GM21723 (cell line): ENCODE measurements at regions not wholly inside any gene's neighbourhood (a gene's known extent, or its start where the extent isn't known, plus 50 kb on each side); places are given as distances from the start of the nearest gene placed in this dataset.

Experiments used
- ATAC-seq: cut with Tn5 transposase; IDR thresholded peaks from one replicate; pipeline ENCODE4 v1.9.1; 2021; ENCODE audit warnings: mild to moderate bottlenecking, moderate library complexity; ENCODE audit not compliant: unreplicated experiment

- ATAC-seq = no peak
These were observed 165.8 kb downstream of the INHBA start for GRCh38 chr7:41536873-41537665.

GRCh38 chr7:41536122-41536872, 166.6 kb downstream of the INHBA start:
- ATAC-seq = no peak

DNA sequence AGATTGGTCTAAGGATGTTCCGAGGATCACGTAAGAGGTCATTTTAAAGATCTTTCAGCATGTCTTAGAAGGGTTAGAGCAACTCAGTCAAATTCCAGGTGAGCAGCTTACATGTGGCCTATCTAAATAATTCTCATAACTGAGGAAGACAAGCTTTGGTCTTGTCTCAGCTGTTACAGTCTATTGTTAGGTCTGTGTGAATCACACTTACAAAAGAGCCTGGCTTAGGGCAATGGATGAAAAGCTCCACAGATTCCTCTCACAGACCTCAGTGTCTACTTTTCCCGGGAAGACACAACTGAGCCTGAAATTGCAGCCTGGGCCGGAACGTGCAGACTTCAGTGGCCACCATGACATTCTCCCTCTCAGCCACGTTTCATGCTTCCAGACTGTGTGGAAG, 173.1 kb downstream of the INHBA start:
- ATAC-seq = no peak

GRCh38 chr7:41524876-41525275, 178.0 kb downstream of the INHBA start:
- no peak for ATAC-seq

DNA sequence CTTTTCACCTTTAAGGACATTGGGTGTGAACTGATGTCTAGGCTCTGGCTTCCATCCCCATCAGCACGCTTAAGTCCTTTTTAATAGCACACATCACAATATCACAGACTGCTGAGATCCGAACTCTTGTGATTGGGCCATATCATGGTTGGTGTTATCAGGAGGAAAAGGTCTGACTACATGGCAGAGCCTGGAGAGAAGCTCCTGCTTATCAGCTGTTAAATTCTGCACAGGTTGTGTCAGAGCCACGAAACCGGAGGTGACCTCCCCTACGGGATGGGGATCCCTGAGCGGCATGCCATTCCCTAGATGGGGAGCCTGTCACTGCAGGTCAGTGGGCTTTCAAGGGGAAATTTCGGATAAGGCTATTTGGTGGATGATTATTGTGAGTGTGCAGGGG, 182.4 kb downstream of the INHBA start:
- ATAC-seq = no peak

DNA sequence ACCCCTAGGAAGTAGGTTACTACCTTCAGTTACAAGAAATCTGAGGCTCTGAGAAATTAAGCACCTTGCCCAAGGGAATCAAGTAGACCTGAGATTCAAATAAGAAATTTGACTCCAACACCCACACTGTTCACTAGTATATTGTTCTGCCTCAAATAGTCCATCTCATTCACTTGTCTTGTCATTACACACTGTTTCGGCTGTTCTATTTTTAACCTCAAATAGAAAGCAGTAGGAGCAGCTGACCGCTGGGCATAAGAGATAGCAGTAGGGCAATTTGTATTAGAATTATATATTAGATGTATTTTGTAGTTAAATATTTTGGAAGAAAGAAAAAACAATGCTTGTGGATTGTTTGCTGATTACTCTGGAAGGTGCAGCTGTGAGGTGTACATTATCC, 185.1 kb downstream of the INHBA start:
- no peak for ATAC-seq

DNA sequence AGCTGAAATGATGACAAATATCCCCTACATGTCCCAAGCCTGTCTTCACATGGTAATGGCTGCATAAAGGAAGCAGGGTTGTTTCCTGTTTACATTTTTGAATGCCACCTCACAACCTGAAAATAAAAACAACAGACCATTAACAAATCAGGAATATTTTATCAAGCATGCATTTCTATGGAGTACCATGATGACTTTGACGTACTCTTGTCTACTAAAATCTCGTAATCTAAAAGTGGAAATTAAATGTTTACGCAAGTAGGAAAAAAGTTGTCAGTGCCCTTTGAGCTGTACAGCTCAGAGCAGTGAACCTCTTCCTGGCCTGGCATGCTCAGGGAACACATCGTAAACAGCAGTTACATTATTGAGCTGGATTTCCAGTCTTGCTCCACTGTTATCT, 194.1 kb downstream of the INHBA start:
- no peak for ATAC-seq

DNA sequence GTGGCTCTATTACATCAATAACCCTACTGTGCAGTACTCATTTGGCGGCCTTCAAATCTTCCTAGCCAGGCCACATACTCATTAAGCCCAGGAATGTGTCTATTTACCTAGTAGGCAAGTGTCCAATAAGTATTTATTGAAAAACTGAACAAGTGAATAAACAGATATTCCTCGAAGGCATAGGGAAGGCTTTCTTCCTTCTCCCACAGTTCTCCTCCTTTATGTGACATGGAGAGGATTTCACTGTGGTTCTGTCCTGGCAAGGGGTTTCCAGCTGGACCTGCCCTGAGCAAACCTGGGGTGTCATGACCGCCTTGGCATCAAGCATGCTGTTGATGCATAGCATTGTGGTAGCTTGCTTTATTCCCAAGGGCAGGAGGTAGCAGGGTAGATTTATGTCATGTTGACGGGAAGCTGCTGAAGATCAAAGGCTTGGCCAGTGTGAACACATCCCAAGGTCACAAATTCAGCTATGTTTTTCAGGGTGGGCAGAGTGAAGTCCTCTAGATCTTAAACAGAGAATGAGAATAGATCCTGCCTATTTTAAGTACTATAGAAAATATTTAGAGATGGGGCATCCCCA, 195.1 kb downstream of the INHBA start:
- ATAC-seq = no peak

- no peak for ATAC-seq
These were observed 198.5 kb downstream of the INHBA start for GRCh38 chr7:41504214-41504980.

- ATAC-seq = no peak
These were observed 199.5 kb downstream of the INHBA start for GRCh38 chr7:41503438-41503837.

DNA sequence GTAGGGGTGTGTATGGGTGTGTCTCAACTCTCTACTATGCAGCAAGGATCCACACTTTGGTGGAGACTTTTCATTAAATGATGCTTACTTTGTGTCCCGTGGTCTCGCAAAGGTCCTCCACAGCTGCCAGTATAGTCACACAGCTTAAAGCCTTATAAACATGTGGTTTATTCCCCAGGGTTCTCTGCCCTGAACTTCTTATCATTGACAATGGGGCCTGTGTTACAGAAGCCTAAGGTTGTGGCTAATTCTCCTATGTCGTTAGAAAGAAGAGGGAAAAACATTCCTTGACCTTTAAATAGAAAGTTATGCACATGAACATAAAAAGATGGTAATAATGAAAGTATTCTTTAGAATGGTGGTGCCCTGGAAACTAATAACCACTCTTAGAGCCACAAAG, 201.4 kb downstream of the INHBA start:
- ATAC-seq = no peak

- ATAC-seq = no peak
These were observed 201.9 kb downstream of the INHBA start for GRCh38 chr7:41501006-41501405.

DNA sequence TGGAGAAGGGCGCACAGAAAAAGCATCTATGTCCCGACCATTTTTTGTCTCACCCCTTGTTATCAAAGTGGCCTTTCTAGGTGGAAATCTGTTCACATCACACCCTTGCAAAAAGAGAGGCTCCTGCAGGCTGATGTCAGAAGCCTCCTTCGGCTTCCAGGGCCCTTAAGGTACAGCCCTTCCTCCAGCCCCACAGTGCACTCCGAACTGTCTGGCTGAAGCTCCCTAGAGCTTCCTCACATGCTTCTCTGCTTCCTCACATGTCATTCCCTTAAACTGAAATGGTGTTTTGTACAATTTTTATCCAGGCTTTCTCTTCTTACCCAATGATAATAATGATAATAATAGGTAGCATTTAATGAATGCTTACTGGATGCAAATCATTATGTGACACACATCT, 210.3 kb downstream of the INHBA start:
- ATAC-seq = no peak

DNA sequence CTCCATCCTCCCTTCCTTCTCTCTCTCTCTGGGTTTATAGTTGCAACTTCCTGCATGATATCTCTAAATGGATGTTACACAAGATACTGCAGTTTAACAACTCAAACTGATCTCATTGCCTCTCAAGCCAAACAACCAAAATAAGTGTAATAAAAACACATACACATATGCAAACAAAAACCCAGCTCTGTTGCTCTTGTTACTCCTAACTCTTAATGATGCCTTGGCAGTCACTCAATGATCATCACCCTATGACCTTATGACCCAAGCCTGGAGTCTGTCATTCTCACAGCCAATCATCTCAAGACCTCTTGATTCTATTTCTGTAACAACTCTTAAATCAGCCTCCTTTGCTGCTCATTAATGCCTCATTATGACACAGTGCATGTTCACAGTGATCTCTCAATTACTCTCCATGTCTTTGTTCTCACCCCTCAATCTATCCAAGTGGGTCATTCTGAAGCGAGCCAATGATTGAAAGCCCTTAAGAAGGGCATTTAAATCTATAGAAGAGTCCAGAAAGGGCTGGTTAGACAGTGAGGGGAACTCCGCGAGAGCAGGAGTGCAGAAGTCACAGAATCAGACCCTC, 210.9 kb downstream of the INHBA start:
- ATAC-seq = no peak

- ATAC-seq = no peak
These were observed 211.6 kb downstream of the INHBA start for GRCh38 chr7:41491308-41491707.

DNA sequence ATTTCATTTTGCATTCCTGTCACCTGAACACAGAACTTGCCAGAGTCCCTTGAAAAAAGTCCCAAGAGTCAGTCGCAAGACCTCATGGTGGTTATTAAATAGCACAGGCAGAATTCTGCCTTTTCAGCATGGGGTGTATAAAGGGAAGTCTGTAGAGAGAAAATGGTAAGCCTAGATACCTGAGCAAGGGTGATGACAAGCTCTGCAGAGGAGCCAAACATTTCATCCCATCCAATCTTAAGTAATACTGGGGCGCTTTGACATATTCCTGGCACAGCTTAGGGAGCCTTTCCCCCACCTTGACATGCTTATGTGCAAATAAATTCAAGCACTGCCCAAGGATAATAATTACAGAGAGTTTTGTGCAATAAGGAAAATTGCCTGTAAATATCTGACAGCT, 213.0 kb downstream of the INHBA start:
- no peak for ATAC-seq

- ATAC-seq = no peak
These were observed 215.5 kb downstream of the INHBA start for GRCh38 chr7:41487229-41487940.

GRCh38 chr7:41481353-41481752, 221.5 kb downstream of the INHBA start:
- no peak for ATAC-seq

DNA sequence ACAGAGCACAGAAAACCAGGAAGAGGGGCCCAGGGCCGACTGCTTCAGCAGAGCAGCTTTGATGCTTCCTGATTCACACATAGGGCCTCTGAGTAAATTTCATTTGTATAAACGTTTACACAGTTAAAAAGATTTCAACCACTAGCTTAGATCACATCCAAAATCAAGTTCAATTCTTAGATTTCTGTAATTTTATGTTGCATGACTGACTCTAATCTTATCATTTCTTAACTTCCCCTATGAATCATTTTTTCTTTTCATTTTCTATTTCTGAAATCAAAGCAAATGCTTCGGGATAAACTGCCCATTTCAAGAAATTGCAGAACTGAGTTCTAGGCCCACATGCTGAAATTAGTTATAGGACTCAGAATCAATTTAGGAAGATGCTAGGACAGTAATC, 224.7 kb downstream of the INHBA start:
- ATAC-seq = peak; percentile 47

DNA sequence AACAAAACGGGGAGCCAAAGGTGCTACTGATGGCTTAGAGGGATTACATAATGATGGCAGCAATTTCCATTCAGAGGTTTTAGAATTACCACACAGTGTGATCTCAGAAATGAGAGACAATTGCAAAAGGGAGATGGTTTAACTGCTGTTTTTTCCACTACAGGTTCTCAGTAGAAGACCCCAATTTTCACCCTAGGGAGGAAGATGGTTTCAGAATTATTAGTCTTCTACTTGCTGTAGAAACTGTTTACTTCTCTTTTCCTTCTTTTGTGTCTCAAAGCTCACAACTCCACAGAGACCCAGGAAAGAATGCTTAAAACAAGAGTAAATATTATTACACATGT, 226.5 kb downstream of the INHBA start:
- ATAC-seq = no peak
